OCI-LY3 (cell line): ENCODE measurements at regions not wholly inside any gene's neighbourhood (a gene's known extent, or its start where the extent isn't known, plus 50 kb on each side); places are given as distances from the start of the nearest gene placed in this dataset.

ENCODE experiments used
- EZH2phosphoT487 ChIP-seq: fragments of 200-600 bp; shearing (Covaris generic); IDR thresholded peaks from 2 replicates; pipeline ENCODE4 v1.6.1; 2018; ENCODE audit warnings: antibody characterized with exemption, mixed run types, low read depth
- TF ChIP-seq, protein P1 (sequence below): fragments of 200-600, 300-600 bp; sonication (generic); IDR thresholded peaks from 2 replicates; pipeline ENCODE4 v1.5.1; 2014; ENCODE audit warnings: antibody characterized with exemption, low read length, low read depth

DNA sequence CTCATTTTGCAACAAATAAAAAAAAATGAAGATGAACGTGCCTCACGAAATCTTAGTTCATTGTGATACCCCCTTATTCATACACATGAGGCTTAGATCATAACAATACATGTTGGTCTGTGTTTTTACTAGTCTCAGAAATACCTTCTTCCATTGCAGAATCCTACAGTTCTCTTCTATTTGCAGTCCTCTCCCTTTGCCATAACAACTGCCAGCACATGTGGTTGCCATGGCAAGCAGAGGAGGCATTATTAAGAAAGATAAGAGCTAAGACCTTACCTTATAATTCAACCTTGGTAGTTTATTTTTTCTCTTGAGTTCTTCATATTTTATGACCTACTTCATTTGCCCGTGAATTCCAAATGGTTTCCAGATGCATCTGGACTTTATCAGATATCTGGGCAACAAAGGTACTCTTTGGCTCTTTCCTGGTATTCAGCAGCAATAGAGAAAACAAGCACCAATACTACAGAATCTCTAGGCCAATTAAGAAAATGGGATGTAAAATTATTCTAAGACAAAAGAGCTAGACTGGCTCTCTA, 524.0 kb downstream of the CMPK2 start:
- TF ChIP-seq, protein P1, sequence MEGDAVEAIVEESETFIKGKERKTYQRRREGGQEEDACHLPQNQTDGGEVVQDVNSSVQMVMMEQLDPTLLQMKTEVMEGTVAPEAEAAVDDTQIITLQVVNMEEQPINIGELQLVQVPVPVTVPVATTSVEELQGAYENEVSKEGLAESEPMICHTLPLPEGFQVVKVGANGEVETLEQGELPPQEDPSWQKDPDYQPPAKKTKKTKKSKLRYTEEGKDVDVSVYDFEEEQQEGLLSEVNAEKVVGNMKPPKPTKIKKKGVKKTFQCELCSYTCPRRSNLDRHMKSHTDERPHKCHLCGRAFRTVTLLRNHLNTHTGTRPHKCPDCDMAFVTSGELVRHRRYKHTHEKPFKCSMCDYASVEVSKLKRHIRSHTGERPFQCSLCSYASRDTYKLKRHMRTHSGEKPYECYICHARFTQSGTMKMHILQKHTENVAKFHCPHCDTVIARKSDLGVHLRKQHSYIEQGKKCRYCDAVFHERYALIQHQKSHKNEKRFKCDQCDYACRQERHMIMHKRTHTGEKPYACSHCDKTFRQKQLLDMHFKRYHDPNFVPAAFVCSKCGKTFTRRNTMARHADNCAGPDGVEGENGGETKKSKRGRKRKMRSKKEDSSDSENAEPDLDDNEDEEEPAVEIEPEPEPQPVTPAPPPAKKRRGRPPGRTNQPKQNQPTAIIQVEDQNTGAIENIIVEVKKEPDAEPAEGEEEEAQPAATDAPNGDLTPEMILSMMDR: no peak
- no peak for TF ChIP-seq EZH2phosphoT487
